GM19043 (cell line): ENCODE measurements at regions not wholly inside any gene's neighbourhood (a gene's known extent, or its start where the extent isn't known, plus 50 kb on each side); places are given as distances from the start of the nearest gene placed in this dataset.
"Not testable (repeated sequence)": the region's sequence is repeated elsewhere in the genome, so short reads cannot be mapped to it uniquely, and the experiment has no call there.

ENCODE experiments used
- ATAC-seq: cut with Tn5 transposase; IDR thresholded peaks from one replicate; pipeline ENCODE4 v1.9.1; 2021; ENCODE audit warnings: low read depth; ENCODE audit not compliant: unreplicated experiment

DNA sequence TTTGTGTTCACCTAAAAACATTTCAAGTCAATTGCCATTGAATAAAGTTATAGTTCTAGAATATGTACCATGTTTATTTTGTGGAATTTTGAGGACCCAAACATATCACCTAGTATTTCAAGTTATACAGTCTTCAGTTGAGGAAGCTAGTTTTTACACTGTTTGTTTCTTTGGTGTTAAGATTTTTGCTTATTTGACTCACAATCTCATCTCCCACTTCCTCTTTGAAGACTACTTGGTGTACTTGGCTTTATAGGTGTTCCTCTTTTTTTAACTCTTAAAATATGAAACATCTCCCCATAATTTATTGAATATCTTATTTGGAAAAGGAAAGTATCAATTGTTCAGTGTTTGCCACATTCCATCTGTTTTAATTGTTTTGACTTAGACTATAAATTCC lies 675.4 kb downstream of the RAPGEF2 start:
- ATAC-seq, result no peak

DNA sequence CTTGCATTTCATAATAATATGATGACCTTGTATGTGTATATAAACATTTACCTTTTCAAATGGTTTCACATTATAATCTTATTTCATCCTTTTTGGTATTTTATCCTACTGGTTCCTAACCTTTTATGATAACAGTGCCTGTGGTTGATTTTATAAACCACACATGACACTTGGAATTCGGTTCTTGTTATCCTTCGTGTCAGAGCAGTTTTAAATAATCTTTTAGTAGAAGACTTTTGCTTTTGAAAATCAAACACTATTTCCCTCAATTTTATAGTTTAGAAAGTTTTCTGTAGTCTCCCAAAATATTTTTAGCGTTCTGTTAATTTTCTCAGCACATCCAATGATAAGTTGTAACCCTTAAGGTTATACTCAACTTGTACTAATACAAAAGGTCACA lies 676.8 kb downstream of the RAPGEF2 start:
- ATAC-seq, result no peak

DNA sequence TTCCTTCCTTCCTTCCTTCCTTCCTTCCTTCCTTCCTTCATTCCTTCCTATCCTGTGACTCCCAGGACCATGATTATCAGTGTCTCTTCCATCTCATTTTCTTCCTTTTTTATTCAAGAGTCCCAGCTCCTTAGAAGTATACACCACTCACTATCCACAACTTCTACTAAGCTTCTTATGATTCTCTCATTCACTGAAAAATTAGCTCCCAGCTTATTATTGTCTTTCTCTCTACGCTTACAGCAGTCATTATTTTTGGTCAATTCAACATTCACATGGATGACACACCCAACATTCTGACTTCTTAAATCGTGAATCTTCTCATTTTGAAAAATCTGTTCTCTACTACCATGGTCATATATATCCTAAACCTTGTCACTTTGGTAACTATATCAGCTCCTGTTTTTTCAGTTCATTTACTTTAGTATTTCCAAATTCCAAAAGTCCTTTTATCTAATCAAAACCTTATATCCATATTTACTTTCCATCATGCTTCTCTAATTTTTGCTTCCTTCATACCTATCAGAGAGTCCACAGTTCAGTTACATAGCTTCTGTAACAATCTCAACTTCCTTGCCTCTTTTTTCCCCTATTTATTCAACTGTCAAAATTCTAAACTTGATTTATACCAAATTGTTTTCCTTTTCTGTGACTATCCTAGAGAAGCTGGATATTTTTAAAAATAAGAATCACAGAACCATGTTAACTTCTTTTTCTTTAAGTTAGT lies 677.5 kb downstream of the RAPGEF2 start:
- no peak for ATAC-seq

DNA sequence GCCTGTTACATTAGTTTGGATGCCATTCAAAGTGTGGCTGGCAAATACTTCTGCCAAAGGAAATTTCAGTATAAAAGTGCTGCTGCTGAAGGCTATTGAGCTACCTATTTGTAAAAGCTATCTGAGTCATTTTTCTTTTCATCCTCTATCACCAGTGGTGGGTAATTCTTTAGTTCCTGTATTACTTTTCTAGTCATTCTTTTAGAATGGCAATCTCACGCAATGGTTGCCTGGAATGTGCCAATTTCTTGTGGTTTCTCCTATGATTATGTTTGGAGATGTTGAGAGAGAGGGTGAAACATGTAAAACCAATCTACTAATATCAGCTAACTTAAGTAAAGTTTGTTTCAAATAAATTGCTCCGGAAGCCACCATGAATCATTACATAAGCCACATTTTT lies 685.0 kb downstream of the RAPGEF2 start:
- no peak for ATAC-seq

DNA sequence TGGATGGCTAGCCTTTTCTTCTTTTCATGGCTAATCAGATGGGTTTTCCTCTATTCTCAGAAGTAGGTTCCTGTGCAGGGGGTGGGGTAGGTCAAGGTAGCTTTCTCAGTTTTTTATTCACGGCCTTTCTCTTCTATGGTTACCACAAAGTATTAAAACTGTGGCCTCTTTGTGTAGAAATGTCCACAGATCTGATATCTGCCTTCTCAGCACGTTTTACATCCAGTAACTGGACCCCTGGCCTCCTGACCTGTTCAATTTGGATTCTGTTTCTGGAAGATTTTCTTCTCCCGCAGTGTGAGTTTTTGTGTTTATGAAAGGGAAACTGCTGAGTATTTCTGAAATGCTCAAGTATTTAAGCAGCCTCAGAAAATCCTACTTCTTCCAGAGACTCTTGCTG lies 688.5 kb downstream of the RAPGEF2 start:
- ATAC-seq, result no peak

DNA sequence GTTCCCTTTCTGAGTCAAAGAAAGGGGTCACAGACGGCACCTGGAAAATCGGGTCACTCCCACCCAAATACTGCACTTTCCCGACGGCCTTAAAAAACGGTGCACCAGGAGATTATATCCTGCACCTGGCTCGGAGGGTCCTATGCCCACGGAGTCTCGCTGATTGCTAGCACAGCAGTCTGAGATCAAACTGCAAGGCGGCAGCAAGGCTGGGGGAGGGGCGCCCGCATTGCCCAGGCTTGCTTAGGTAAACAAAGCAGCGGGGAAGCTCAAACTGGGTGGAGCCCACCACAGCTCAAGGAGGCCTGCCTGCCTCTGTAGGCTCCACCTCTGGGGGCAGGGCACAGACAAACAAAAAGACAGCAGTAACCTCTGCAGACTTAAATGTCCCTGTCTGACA lies 701.7 kb downstream of the RAPGEF2 start:
- not testable (repeated sequence) for ATAC-seq

DNA sequence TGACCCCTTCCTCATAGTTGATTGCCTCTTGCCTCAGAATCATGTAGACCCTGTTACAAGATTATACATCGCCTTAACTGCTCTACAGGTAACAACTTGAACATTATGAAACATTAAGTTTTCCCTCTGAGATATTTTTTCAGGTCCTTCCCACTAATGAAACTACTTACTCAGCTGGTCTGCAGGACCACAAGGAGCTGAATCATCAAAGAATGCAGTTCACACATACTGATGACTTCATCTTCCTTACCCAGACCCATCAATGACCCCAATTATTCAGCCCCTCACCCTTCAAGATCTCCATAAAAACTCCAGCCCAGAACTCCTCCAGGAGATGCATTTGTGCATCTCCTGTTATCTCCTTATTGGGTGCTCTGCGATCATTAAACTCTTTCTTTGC lies 720.9 kb downstream of the RAPGEF2 start:
- ATAC-seq, result no peak

DNA sequence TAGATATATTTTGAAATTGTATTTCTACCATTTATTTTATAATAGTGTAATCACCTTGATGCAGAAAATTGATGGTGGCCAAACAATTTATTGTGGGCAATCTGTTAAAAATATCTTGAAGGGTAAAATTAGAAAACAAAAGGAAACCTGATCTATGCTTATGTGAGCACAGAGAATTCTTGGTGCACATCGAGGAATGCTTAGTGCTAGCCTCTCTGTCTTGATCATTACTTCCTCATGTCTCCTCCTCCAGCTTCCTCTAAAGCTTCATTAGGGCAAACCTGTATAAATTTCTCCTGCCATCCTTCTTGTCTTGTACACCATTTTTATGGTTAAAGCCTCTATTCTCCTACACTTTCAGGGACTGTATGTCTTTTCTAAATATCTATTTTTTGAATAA lies 725.8 kb downstream of the RAPGEF2 start:
- ATAC-seq, result no peak

DNA sequence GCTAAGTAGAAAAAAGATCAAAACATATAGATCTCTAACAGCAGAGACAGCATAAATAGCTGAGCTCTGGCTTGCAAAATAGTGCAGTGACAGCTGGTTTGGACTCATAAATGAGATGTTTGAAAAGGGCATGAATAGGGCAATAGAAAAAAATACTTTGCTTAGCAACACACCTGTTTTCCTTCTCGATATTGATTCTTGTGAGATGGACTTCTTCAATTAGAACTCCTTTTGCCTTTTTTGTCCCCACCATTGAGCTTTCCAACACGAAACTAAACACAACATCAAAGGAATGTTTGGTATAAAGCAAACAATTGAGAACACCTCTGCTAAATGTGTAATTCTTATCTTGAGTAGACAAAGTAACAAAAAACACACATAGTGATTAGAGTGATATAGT lies 726.3 kb downstream of the RAPGEF2 start:
- ATAC-seq, result no peak

DNA sequence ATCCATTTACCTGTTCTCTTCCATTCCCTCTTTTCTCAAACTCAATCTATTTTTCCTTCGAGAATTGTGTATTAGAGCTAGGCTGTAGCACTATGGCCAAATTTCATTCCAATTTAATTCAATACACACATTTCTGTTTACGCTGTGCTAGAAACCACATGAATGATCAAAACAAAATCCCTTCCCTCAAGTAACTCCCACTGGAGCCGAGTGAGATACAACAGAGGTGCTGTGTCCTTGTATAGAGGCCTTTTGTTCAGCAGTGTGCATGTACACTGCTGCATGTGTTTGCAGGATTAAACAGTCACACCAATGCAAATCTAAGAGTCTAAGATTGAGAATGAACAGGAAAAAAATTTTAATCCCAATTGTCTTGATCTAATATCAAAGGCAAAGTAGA lies 734.2 kb downstream of the RAPGEF2 start:
- ATAC-seq, result no peak

DNA sequence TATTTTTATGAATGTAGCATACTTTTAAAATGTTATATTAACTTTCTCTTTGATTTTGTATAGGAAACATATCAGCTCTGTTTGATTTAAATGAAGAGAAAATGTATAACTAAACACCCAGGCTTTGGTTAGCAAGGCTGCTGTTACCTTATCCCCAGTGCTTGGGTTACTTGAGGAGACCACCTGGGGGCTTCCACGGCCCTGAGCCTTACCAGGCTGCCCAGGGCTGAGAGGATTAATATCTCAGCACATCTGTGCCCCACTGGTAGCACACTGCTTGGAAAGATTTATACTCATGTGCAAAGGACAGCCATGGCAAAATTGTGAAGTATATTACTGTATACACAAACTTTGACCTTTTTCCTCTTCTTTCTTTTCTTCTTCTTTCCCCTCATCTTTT lies 752.9 kb downstream of the RAPGEF2 start:
- no peak for ATAC-seq

DNA sequence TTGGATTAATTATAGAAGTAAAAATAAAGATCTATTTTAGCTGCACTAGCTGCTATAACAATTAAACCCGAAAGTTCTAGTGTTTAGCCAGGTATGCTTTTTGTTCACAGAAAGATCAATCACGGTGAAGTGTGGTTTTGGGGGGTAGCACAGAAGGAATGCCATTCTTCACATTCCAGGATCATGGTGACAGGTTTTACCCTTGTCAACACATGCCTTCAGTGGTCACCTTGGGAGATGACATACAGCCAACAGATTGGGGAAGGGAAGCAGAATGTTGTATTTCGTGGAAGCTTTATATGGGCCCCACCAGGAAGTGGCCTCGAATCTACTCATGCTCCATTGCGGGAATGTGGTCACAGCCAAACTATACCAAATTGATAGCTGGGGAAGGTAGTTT lies 753.6 kb downstream of the RAPGEF2 start:
- no peak for ATAC-seq

DNA sequence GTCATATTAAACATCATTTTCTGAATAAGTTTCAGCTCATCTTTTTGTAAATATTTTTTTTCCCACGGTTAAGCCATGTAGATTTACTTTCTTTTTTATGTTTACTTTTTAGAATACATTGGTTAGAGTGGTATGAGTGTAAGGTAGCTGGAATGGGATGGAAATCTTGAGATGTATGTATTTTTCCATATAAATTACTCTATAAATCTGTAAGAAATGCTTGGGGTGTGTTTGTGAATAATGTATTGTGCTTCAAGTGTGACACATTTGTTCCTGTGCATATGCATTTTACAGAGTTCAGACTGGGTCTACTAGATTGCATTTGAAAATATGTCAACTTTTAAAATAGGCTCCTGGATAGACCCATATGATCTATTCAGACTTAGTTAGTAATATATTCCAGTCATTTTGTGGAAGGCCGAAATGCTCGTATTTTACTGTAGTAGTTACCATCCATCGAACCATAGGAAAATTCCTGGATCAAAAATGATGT lies 756.8 kb downstream of the RAPGEF2 start:
- ATAC-seq, result no peak

DNA sequence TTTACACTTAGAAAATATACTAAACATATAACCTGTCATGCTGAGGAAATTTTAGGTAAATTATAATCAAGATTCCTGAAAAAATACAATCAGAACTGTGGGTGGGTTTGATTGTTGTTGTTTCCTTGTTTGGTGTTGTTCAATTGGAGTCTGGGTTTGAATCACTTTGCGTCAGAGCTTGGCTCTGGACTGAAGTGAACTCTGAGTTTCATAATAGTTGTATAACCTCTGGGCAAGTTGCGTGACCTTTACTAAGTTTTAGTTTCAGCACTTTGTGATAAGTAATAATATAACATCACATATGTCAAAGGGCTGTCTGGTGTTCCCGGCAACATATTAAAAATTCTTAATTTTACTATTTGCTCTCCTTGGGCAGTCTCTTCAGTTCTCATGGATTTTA lies 758.1 kb downstream of the RAPGEF2 start:
- no peak for ATAC-seq

DNA sequence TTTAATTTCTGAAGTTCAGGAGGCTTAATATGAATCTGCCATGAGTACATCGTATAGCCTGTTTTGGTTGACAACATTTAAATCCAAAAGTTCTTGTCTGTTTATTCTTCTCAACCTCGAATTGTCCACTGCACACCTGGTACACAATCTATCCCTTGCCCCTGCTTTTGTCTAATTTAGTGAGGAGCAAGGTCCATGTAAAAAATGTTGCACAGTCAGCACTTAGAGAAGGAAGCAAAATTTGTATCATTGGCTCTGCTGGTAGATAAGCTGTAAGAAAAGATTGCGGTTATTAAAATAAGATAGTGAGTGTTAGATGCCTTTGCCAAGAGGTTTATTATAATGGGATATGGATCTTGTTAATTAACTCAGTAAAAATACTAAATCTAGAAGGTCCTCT lies 761.5 kb downstream of the RAPGEF2 start:
- ATAC-seq, result no peak

DNA sequence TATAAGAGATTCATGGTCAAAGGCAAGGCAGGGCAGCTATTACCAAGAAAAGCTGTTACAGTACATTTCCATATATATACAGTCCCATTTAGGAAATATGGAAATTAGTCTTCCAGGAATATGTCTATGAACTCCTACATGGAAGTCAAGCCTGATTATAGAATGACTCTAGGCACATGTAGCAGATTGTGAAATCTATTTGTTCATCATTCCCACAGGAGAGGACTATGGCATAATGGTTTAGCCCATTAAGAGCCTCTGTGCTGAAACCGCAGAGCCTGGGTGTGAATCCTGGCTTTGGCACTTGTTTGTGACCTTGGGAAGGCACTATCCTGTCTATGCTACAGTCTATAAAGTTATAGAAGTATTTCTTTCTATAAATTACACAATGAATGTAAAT lies 764.8 kb downstream of the RAPGEF2 start:
- ATAC-seq, result no peak

DNA sequence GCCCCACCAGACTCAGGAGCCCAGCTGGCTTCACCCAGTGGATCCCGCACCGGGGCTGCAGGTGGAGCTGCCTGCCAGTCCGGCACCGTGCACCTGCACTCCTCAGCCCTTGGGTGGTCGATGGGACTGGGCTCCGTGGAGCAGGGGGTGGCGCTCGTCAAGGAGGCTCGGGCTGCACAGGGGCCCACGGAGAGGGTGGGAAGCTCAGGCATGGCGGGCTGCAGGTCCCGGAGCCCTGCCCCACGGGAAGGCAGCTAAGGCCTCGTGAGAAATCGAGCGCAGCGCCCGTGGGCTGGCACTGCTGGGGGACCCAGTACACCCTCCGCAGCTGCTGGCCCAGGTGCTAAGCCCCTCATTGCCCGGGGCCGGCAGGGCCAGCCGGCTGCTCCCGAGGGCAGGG lies 766.1 kb downstream of the RAPGEF2 start:
- ATAC-seq, result not testable (repeated sequence)

DNA sequence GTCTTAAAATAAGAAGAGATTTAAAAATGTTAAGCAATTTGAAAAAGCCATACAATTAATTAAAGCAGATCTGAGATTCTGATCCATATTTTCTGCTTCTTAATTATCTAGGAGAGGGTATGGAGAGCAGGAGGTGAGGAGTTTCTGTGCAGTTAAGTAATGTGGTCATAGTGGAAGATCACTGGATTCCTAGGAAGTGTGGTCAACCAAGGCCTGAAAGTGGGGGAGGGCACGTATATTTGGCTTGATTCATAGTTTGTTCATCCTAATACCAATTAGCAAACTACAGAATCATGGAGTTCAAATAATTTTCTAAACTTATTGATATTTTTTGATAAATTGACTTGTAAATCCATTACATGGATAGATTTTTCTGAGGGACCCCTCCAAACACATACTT lies 768.3 kb downstream of the RAPGEF2 start:
- ATAC-seq, result no peak

DNA sequence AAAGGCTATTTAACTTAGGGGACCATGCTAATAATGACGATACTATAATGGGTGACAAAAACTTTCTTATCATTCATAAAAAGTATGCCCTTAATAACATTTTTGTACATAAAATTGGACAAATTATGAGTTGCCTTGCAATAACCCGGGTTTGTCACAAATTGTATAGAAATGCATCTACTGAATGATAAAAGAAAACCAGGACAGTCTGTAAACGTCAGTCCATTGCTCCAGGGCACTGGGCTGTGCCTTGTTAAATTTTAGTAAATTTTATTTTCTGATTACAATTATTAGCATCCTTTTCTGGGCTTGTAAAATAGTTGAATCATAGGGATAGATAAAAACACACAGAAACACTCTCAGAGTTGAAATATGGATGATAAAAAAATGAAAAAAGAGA lies 778.3 kb downstream of the RAPGEF2 start:
- ATAC-seq, result no peak

DNA sequence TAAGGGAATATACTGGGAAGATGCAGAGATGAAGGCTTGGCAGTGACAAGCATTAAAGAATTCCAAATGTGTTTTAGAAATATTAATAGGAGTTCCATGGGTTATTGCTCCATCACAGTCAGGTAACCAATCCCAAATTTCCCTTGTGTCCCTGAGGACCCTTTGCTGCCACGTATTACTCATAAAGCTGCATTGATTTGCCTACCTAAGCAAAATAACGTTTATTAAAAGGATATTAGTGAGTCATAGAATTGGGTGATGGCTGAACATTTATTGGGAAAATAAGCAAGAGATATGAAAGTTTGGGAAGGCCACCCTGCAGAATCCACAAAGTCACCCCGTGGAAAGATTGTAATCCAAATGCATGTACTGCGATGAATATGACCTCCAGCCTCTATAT lies 782.1 kb downstream of the RAPGEF2 start:
- ATAC-seq, result no peak

DNA sequence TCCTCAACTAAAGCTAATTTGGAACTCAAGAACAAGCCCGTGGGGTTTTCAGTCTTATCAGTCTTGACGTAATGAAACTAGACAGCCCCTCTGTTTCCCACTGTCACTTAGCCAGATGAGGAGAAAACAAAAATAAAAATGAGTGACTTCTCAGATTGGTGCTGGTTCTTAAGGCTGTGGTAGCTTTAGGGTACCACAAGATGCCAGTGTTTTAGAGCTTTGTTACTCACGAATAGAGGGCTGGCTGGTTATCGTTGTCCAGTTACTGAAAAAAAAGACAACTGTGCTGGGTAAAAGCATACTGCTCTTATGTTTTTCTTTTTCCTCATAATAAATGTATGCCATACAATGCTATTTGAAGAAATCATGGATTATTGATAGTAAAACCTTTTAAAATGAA lies 796.7 kb downstream of the RAPGEF2 start:
- no peak for ATAC-seq

DNA sequence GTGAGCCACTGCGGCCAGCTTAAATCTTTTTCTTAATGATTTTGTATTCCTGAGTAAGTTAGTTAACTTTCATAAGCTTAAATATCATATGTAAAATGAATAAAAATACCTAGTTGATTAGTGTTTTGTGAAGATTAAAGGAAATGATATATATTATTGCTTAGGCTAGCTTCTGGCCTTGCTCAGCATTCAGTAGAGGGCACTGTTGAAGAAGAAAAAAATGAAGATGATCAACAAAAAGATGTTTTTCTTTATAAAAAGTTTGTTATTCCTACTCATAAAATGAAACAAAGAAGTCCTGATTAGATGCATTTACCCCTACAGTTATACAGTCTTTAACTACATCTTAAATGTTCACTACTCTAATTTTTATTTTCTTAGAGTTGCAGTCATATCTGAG lies 797.7 kb downstream of the RAPGEF2 start:
- no peak for ATAC-seq

DNA sequence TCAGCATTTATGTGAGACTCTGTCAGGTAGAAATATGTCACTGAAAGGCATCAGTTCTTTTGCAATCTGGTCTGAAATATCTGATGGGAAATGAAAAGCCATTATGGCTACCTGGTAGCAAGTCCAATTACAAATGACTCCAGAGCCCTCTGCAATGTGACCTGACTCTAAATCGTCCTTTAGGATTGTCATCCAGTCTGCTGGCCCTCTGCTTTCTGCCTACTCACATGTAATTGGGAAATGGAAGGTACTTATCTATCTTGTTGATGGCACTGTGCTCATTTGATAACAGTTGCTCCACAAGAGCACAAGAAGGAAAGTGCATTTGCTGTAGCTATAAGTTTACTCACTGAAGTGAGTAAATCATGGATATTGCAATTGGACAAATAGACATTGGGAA lies 799.8 kb downstream of the RAPGEF2 start:
- no peak for ATAC-seq
